ENCODE measurements at regions not wholly inside any gene's neighbourhood (a gene's known extent, or its start where the extent isn't known, plus 50 kb on each side); places are given as distances from the start of the nearest gene placed in this dataset.

GRCh38 chr4:185916683-185917082 lies 104.7 kb upstream of the SORBS2 start:
- Histone ChIP-seq H3K4me2 (ENCODE audit: insufficient read depth in 1 of 2, low read depth in 2 of 2, low read length in 2 of 2) (0 out of 4 replicates have a peak overlapping the region, but pooled peaks of 1 of the 2 experiments have one; percentile 28), H3K4me3 (ENCODE audit: extremely low read depth in 1 of 4, insufficient read depth in 2 of 4, low read depth in 3 of 4, low read length in 4 of 4) (no peak overlapping the region), H2BK15ac (ENCODE audit: low read length) (no peak overlapping the region), H3K9ac (replicated peaks in 1 of 4; ENCODE audit: extremely low read depth in 1 of 4, low read depth in 3 of 4, low read length in 3 of 4) (no peak overlapping the region), H2AK5ac (ENCODE audit: low read depth, low read length) (no peak overlapping the region), H3K23ac (ENCODE audit: insufficient read length) (no peak overlapping the region), H4K91ac (replicated peaks; ENCODE audit: insufficient read length, low read length) (peak overlapping the region; percentile 68), H3K23me2 (ENCODE audit: low read depth, low read length) (no peaks in the 10 kb centered on the region), H2BK120ac (replicated peaks; ENCODE audit: low read depth, low read length) (no peak overlapping the region), H3K79me1 (ENCODE audit: low read depth, low read length) (no peaks in the 10 kb centered on the region), H3K4me1 (replicated peaks in 1 of 4; ENCODE audit: control insufficient read depth in 3 of 4, insufficient read depth in 4 of 4, low read length in 3 of 4) (peaks cover 0 to 8% (median 4%) of the 10 kb centered on the region in 4 experiments; a peak in 4 of 7 replicates), H3K4ac (replicated peaks; ENCODE audit: insufficient read length, low read depth, low read length) (no peak overlapping the region), H3K36me3 (ENCODE audit: control insufficient read depth in 2 of 4, insufficient read depth in 4 of 4, low read length in 3 of 4) (no peaks in the 10 kb centered on the region), H3K27me3 (replicated peaks in 1 of 4; ENCODE audit: control insufficient read depth in 3 of 4, extremely low read depth in 1 of 4, insufficient read depth in 3 of 4, low read length in 3 of 4) (no peaks in the 10 kb centered on the region), H2AFZ (ENCODE audit: low read length) (no peak overlapping the region), H2BK12ac (ENCODE audit: low read depth, low read length) (peak overlapping the region; percentile 10; the same call in 1 of the 2 replicates), H2BK20ac (ENCODE audit: low read length) (no peak overlapping the region; the same call in 1 of the 2 replicates), H3K9me3 (ENCODE audit: insufficient read depth in 2 of 2, low read depth in 1 of 2, low read length in 1 of 2) (no peaks in the 10 kb centered on the region), H3K27ac (ENCODE audit: low read depth, low read length) (no peak overlapping the region), H4K5ac (ENCODE audit: insufficient read length, low read depth, low read length) (no peak overlapping the region), H3K14ac (ENCODE audit: insufficient read length) (no peak overlapping the region), H2BK5ac (ENCODE audit: low read depth, low read length) (no peak overlapping the region), H3K56ac (replicated peaks; ENCODE audit: insufficient read length, low read depth, low read length) (no peak overlapping the region), H4K20me1 (replicated peaks in 1 of 2; ENCODE audit: control insufficient read depth in 1 of 2, insufficient read depth in 2 of 2, low read length in 2 of 2) (no peaks in the 10 kb centered on the region), H3K79me2 (ENCODE audit: control insufficient read depth in 1 of 2, insufficient read depth in 2 of 2, low read length in 2 of 2) (no peaks in the 10 kb centered on the region), H4K8ac (ENCODE audit: extremely low read depth, insufficient read depth, low read length) (no peak overlapping the region), H3K18ac (ENCODE audit: extremely low read depth, low read length) (0 out of 2 replicates have a peak overlapping the region, but pooled peaks have one; percentile 11)
- CTCF ChIA-PET (ENCODE audit: partially characterized antibody): interaction anchor here (0.6 to 1.1 kb wide), 2 partner anchors 12 to 20 kb away, joined by 3 to 4 read pairs; no protein-coding TSS in a partner anchor
- TF ChIP-seq SIX5 (IDR thresholded peaks at IDR 0.05; ENCODE audit: low read depth, low read length): no peak
- TF ChIP-seq JUND (IDR thresholded peaks at IDR 0.05; ENCODE audit: low read length): peak; percentile 52; the same call in 1 of the 2 replicates
- TF ChIP-seq CTCF (IDR thresholded peaks at IDR 0.05; ENCODE audit: control extremely low read depth in 1 of 3, insufficient read depth in 1 of 3, low read depth in 1 of 3, low read length in 3 of 3): no peak
- POLR2A ChIA-PET (ENCODE audit: partially characterized antibody): no interaction called here
- FAIRE-seq (no peak), DNase-seq (ENCODE audit: low read depth in 1 of 2, low spot score in 2 of 2) (no peak)
- 43% methylated on average over 4 of the region's 4 CpGs; no CpG with 5 or more reads in 1 of the 2 experiments for WGBS, 2 experiments (ENCODE audit: extremely low coverage in 1 of 2, insufficient coverage in 1 of 2, insufficient read length in 1 of 2, insufficient replicate concordance in 2 of 2, low coverage in 1 of 2, low lambda C conversion rate in 2 of 2, missing lambda C conversion rate in 1 of 2)

All from H1 (cell line).